GM21423 (cell line): ENCODE measurements at regions not wholly inside any gene's neighbourhood (a gene's known extent, or its start where the extent isn't known, plus 50 kb on each side); places are given as distances from the start of the nearest gene placed in this dataset.

Experiments used
- ATAC-seq: cut with Tn5 transposase; IDR thresholded peaks from one replicate; pipeline ENCODE4 v1.9.1; 2021; ENCODE audit warnings: mild to moderate bottlenecking, moderate library complexity; ENCODE audit not compliant: unreplicated experiment

GRCh38 chr6:33967966-33968724, 164.3 kb upstream of the MLN start:
- no peak for ATAC-seq

DNA sequence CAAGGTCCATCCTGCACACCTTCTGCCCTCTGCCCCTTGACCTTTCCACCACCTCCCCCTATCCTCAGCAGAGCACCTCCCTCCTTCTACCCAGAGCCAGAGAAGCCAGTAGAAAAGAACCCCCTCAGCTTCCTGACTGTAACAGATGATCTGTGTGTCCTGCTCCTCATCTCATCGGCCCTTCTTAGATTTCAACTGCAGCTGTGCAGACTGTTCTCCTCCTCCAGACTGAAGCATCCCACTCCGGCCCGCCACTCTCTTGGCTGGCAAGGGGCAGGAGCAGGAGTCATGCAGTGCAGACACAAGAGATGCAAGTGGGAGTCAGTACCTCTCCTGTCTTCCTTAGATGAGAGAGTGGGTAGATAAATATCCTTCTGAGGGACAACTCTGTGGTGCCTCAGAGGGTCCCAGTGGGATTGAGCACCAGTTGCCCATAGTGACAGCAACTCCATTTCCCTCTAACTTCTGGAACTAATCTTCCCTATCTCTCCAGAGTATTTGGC, 163.5 kb upstream of the MLN start:
- no peak for ATAC-seq

DNA sequence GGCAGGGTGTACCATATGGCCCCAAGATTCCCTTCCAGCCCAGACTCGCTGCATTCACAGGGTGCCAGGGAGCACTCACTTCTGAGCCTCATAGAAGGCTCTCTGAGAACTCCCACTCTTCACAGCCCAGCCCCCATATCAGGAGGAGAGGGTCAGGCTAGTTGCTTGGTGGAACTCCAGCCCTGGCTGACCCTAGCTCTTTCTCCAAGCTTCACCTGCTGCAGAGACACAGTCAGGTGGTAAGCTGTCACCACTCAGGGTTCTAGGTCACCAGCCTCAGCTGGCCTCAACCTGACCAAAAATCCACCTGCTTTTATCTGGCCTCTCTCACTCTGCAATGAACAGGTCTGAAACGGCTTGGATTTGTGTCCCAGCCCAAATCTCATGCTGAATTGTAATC, 162.7 kb upstream of the MLN start:
- ATAC-seq = no peak

DNA sequence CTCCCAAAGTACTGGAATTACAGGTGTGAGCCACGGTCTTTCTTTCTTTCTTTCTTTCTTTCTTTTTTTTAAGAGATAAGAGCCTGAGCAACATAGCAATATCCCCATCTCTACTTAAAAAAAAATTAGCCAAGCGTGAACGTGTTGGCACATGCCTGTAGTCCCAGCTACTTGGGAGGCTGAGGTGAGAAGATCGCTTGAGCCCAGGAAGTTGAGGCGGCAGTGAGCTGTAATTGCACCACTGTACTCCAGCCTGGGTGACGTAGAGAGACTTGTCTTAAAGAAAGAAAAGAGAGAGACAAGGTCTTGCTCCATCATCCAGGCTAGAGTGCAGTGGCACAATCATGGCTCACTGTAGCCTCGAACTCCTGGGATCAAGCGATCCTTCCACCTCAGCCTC, 162.0 kb upstream of the MLN start:
- no peak for ATAC-seq

DNA sequence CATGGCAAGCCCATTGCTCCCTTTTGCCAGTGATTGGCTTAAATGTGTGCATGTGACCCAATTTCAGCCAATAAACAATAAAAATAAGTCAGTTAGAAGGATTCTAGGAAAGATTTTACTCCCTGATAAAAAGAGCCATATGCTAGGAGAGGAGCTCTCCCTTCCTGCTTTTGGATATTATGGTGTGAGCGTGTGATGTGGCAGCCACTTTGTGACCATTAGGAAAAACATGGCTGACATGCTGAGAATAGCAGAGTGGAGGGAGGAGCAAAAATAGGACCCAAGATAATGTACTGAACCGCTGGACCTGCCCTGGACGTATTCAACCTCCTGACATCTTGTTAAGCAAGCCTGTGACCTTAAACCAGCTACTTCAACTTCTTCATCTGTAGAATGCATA, 160.6 kb upstream of the MLN start:
- no peak for ATAC-seq

DNA sequence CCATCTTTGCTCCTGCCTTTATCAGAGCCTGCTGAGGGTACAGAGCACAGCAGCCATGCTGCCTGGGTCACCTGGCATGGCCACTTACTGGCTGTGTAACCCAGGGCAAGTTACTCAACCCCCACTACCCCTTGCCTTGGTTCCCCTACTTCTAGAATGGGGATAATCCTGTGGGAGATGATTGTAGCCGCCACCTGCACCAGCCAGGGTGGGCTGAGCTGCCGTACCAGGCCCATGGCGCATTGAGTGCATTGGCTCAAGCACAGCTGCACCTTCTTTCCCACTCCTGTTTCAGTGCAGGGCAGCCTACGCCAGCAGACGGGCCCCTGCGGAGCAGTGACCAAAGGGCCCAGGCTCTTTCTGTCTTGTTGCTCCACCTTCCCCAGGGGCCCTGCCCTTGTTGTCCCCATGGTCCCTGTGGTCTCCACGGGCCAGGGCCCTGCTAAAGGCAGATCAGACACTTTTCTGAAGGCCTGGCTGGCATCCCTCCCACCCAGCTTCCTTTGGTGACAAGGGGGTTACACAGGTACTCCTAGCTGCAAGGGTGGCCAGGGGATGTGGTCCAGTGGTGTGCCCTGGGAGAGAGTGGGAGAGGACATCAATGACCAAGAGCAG, 159.4 kb upstream of the MLN start:
- no peak for ATAC-seq

GRCh38 chr6:33962246-33963027, 158.6 kb upstream of the MLN start:
- ATAC-seq = no peak

- ATAC-seq = no peak
Observed at GRCh38 chr6:33961691-33962090, 157.9 kb upstream of the MLN start.

GRCh38 chr6:33960345-33961313, 156.8 kb upstream of the MLN start:
- ATAC-seq = no peak

DNA sequence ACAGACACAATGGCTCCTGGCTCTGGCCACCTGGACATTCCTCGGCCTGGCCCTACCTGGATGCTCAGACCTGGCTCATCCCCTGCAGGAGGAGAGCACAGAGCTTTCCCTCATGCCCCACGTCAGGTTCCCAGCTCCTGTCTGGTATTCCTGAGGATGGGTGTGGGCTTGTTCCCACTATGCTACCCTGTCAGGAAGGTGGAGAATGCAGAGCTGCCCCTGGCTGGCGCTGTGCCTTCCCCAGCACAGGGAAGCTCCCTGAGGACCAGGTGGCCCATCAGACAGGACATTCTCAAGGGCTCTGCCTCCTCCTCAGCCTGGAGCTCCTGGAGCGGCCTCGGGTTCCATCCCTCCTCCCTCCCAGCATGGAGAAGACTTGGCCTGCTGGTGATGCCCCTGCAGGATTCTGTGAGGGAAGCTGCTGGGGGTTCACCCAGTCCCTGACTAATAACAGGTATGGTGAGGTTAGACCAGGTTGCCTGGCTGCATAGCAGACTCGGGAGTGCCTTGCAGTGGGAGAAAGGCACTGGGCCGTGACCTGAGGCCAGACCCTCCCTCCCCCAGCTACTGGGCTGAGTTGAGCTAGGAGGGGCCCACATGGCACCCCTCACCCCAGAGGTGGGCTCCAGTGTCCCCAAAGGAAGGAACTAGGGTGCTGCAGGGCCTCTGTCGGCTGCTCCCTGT, 156.0 kb upstream of the MLN start:
- no peak for ATAC-seq

- no peak for ATAC-seq
Observed at GRCh38 chr6:33959329-33959651, 155.5 kb upstream of the MLN start.

- ATAC-seq = no peak
Observed at GRCh38 chr6:33958526-33959328, 154.9 kb upstream of the MLN start.

DNA sequence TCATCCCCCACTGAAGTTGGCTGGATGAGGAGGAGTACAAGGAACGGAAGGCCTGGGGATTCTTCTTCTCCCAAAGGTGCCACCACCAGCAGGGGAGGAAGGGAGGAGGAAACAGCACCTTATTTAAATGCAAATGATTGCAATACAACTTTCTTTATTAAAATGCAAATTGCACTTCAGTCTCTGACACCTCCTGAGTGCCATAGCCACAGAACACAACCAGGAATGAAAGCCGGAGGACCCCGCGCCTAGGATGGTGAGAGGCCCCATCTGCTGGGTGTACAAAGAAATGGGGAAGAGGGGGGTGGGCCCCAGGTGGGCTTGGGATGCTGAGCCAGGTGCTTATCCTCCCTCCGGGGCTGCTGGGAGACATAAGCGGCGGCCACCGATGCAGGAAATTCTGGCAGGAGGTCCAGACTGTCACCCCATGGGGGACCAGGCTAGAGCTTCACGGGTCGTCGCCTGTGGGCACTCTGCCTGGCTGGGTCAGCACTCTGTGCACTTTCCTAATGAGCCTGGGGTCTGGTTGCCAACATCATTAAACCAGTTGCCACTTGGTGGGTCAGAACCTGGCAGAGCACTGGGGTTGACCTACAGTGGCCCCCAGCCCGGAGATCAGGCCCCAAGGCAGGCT, 154.2 kb upstream of the MLN start:
- no peak for ATAC-seq

GRCh38 chr6:33957131-33957891, 153.5 kb upstream of the MLN start:
- no peak for ATAC-seq

DNA sequence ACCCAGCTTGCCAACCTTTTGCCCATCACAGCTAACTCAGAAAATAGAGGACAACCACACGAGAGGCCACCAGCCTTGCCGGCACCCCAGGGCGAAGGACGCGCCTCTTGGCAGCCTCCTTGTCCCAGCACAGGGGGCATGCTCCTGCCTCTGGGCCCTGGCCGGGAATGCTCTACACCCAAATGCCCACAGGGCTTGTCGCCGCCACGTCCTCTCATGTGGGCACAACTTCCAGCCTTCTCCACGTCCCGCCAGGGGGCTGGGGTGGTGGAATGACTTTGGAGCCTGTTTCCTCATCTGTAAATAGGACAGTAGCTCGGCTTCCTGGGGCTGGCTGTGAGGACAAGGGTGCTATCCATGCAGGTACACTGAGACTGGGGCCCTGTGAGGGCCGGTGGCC, 152.4 kb upstream of the MLN start:
- no peak for ATAC-seq

DNA sequence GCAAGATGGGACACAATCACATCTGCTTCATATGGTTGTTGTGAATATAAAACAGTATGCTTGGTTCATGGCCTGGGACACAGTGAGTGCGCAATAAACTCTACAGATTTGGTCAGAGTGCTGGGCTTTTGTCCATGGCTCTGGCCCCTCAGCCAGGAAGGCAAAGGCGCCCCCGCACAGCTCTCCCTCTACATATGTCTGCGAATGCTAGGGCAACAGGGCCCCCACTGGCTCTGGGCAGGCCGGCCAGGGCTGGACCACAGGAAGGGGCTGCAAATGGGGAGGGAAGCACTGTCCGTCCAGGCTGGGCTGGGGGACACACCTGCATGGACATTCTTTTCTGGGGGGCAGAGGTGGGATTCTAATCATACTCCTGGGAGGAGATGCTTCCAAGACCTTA, 151.8 kb upstream of the MLN start:
- ATAC-seq = no peak

GRCh38 chr6:33954453-33954852, 150.7 kb upstream of the MLN start:
- ATAC-seq = no peak

- no peak for ATAC-seq
Observed at GRCh38 chr6:33953171-33953570, 149.4 kb upstream of the MLN start.
